Mesenchymal stem cell (in vitro differentiated cells and primary cell): ENCODE measurements at regions not wholly inside any gene's neighbourhood (a gene's known extent, or its start where the extent isn't known, plus 50 kb on each side); places are given as distances from the start of the nearest gene placed in this dataset.
"Not testable (repeated sequence)": the region's sequence is repeated elsewhere in the genome, so short reads cannot be mapped to it uniquely, and the experiment has no call there.

ENCODE experiments used
- DNase-seq: peaks from one replicate; pipeline ENCODE4 v3.0.0-alpha.2; 2013
- H2AFZ ChIP-seq: one replicate; pipeline ENCODE4 v1.6.1; 2013; ENCODE audit warnings: low read depth, mild to moderate bottlenecking, control low read depth, inconsistent platforms, low read length, moderate library complexity
- H2AK5ac ChIP-seq: 2 replicates; pipeline ENCODE4 v1.6.1; 2013; ENCODE audit warnings: low read length, moderate library complexity, mild to moderate bottlenecking, inconsistent platforms; ENCODE audit not compliant: severe bottlenecking
- H2BK120ac ChIP-seq: one replicate; pipeline ENCODE4 v1.6.1; 2013; ENCODE audit warnings: low read depth, mild to moderate bottlenecking, inconsistent platforms, low read length, moderate library complexity
- H2BK12ac ChIP-seq, 2 experiments: one replicate each; pipeline ENCODE4 v1.6.1; 2013; ENCODE audit warnings: inconsistent platforms in 2 of 2, low read length in 2 of 2, mild to moderate bottlenecking in 2 of 2, moderate library complexity in 2 of 2, control low read depth in 1 of 2
- H2BK15ac ChIP-seq: one replicate; pipeline ENCODE4 v1.6.1; 2013; ENCODE audit warnings: mild to moderate bottlenecking, low read depth, inconsistent platforms; ENCODE audit not compliant: poor library complexity, severe bottlenecking
- H2BK5ac ChIP-seq: 2 replicates; pipeline ENCODE4 v1.6.1; 2013; ENCODE audit warnings: low read depth, mild to moderate bottlenecking, low read length, control low read depth, inconsistent platforms; ENCODE audit not compliant: poor library complexity, severe bottlenecking
- H3K14ac ChIP-seq, 2 experiments: one replicate each; pipeline ENCODE4 v1.6.1; 2013; ENCODE audit warnings: inconsistent platforms in 2 of 2, low read length in 2 of 2, control low read depth in 1 of 2, mild to moderate bottlenecking in 1 of 2, moderate library complexity in 1 of 2
- H3K18ac ChIP-seq, 2 experiments: one replicate each; pipeline ENCODE4 v1.6.1; 2013; ENCODE audit warnings: inconsistent platforms in 2 of 2, low read length in 2 of 2, control low read depth in 1 of 2, low read depth in 1 of 2, mild to moderate bottlenecking in 1 of 2
- H3K23ac ChIP-seq, 2 experiments: one replicate each; pipeline ENCODE4 v1.6.1; 2013; ENCODE audit warnings: inconsistent platforms in 2 of 2, low read length in 2 of 2, mild to moderate bottlenecking in 2 of 2, moderate library complexity in 2 of 2, control low read depth in 1 of 2
- H3K27ac ChIP-seq: 2 replicates; pipeline ENCODE4 v1.5.1; 2013; ENCODE audit warnings: mild to moderate bottlenecking, moderate library complexity, low read length, control low read depth, inconsistent platforms; ENCODE audit not compliant: poor library complexity, severe bottlenecking
- H3K27me3 ChIP-seq, 2 experiments: 2 replicates each; pipeline versions ENCODE4 v1.6.1 to v1.7.0; 2013; ENCODE audit warnings: low read length in 2 of 2, mild to moderate bottlenecking in 2 of 2, moderate library complexity in 2 of 2, control low read depth in 1 of 2, inconsistent platforms in 1 of 2; ENCODE audit not compliant: control insufficient read depth in 1 of 2, insufficient read depth in 1 of 2
- H3K36me3 ChIP-seq, 2 experiments: 2 replicates each; pipeline versions ENCODE4 v1.6.1 to v1.7.0; 2013; ENCODE audit warnings: low read length in 2 of 2, control low read depth in 1 of 2, inconsistent platforms in 1 of 2, low read depth in 1 of 2, mild to moderate bottlenecking in 1 of 2; ENCODE audit not compliant: insufficient read depth in 2 of 2, control insufficient read depth in 1 of 2
- H3K4ac ChIP-seq, 2 experiments: one replicate each; pipeline ENCODE4 v1.6.1; 2013; ENCODE audit warnings: inconsistent platforms in 2 of 2, low read length in 2 of 2, mild to moderate bottlenecking in 2 of 2, moderate library complexity in 2 of 2, control low read depth in 1 of 2, low read depth in 1 of 2
- H3K4me1 ChIP-seq: 2 replicates; pipeline ENCODE4 v1.6.1; 2013; ENCODE audit warnings: low read depth, low read length, control low read depth; ENCODE audit not compliant: control insufficient read depth, insufficient read depth
- H3K4me2 ChIP-seq: 2 replicates; pipeline ENCODE4 v1.6.1; 2013; ENCODE audit warnings: low read length, mild to moderate bottlenecking, inconsistent platforms; ENCODE audit not compliant: poor library complexity, severe bottlenecking
- H3K4me3 ChIP-seq, 2 experiments: 2 replicates each; pipeline versions ENCODE4 v1.5.1 to v1.7.0; 2013; ENCODE audit warnings: low read length in 2 of 2, mild to moderate bottlenecking in 2 of 2, control low read depth in 1 of 2, low read depth in 1 of 2; ENCODE audit not compliant: insufficient read depth in 1 of 2
- H3K79me1 ChIP-seq: replicated peaks from 2 replicates; pipeline ENCODE4 v1.6.1; 2013; ENCODE audit warnings: mild to moderate bottlenecking, control low read depth, low read length, inconsistent platforms; ENCODE audit not compliant: poor library complexity, severe bottlenecking
- H3K9ac ChIP-seq: 2 replicates; pipeline ENCODE4 v1.7.0; 2013; ENCODE audit warnings: mild to moderate bottlenecking, low read length, moderate library complexity
- H3K9me3 ChIP-seq: 2 replicates; pipeline ENCODE4 v1.7.0; 2013; ENCODE audit warnings: mild to moderate bottlenecking, low read length; ENCODE audit not compliant: control insufficient read depth
- H4K8ac ChIP-seq: one replicate; pipeline ENCODE4 v1.6.1; 2013; ENCODE audit warnings: inconsistent platforms, mild to moderate bottlenecking, low read length, moderate library complexity
- H4K91ac ChIP-seq: one replicate; pipeline ENCODE4 v1.6.1; 2013; ENCODE audit warnings: mild to moderate bottlenecking, low read length, inconsistent platforms
- WGBS: methylation state at CpG from one replicate; pipeline ENCODE4 v1.1.7; 2013; ENCODE audit warnings: mixed read lengths; 5-methylcytosine and 5-hydroxymethylcytosine counted together

- peaks cover 0 to 47% of the 10 kb centered on the region in 2 experiments for H3K27me3 ChIP-seq
- H3K4me3 ChIP-seq, H4K91ac ChIP-seq, H3K14ac ChIP-seq, H3K27ac ChIP-seq, H3K23ac ChIP-seq, H3K36me3 ChIP-seq, H3K4me2 ChIP-seq, H4K8ac ChIP-seq, H3K4me1 ChIP-seq, H2BK5ac ChIP-seq, H3K9ac ChIP-seq, H3K79me1 ChIP-seq, H2BK12ac ChIP-seq, DNase-seq, H2AFZ ChIP-seq, H2BK120ac ChIP-seq, H3K18ac ChIP-seq, H3K4ac ChIP-seq, H2AK5ac ChIP-seq, H2BK15ac ChIP-seq, H3K9me3 ChIP-seq: not testable (repeated sequence)
- WGBS: 54% methylated on average over 2 of the region's 3 CpGs
Observed at GRCh38 chr17:33723736-33724135, 430.6 kb upstream of the ASIC2 start.

- no peak overlapping the region for H2BK15ac ChIP-seq
- no peak overlapping the region for H2AK5ac ChIP-seq
- no peak overlapping the region for H4K91ac ChIP-seq
- H3K79me1 ChIP-seq: no peaks in the 10 kb centered on the region
- 29% methylated on average over 11 of the region's 11 CpGs for WGBS
- H4K8ac ChIP-seq: no peak overlapping the region
- no peaks in the 10 kb centered on the region for H3K36me3 ChIP-seq
- no peak overlapping the region for H3K4ac ChIP-seq
- H3K4me1 ChIP-seq: no peaks in the 10 kb centered on the region
- no peak overlapping the region for H3K27ac ChIP-seq
- no peak overlapping the region for H2AFZ ChIP-seq
- no peak overlapping the region for H3K4me3 ChIP-seq
- H2BK120ac ChIP-seq: no peak overlapping the region
- no peak overlapping the region for H2BK5ac ChIP-seq
- no peak overlapping the region for H3K9ac ChIP-seq
- no peak overlapping the region for H3K23ac ChIP-seq
- DNase-seq: peak; percentile 12
- no peaks in the 10 kb centered on the region for H3K9me3 ChIP-seq
- H2BK12ac ChIP-seq: no peak overlapping the region
- H3K18ac ChIP-seq: no peak overlapping the region
- H3K14ac ChIP-seq: no peak overlapping the region
- H3K4me2 ChIP-seq: no peak overlapping the region
- peaks cover 0 to 45% of the 10 kb centered on the region in 2 experiments for H3K27me3 ChIP-seq
Observed at GRCh38 chr17:33725675-33726271, 432.7 kb upstream of the ASIC2 start.

GRCh38 chr17:33730131-33730530 is 437.0 kb upstream of the ASIC2 start:
- H3K14ac ChIP-seq: no peak overlapping the region
- no peaks in the 10 kb centered on the region for H3K36me3 ChIP-seq
- no peak overlapping the region for H2BK12ac ChIP-seq
- no peak overlapping the region for H4K8ac ChIP-seq
- WGBS: 20% methylated on average over 2 of the region's 2 CpGs
- H3K9ac ChIP-seq: no peak overlapping the region
- H3K9me3 ChIP-seq: no peaks in the 10 kb centered on the region
- H4K91ac ChIP-seq: no peak overlapping the region
- H3K4me2 ChIP-seq: no peak overlapping the region
- H2AFZ ChIP-seq: no peak overlapping the region
- H3K23ac ChIP-seq: no peak overlapping the region
- no peaks in the 10 kb centered on the region for H3K79me1 ChIP-seq
- no peak overlapping the region for H3K4me3 ChIP-seq
- no peak overlapping the region for H2AK5ac ChIP-seq
- H3K27ac ChIP-seq: no peak overlapping the region
- no peak for DNase-seq
- H3K18ac ChIP-seq: no peak overlapping the region
- H3K4ac ChIP-seq: no peak overlapping the region
- peaks cover 0 to 28% of the 10 kb centered on the region in 2 experiments for H3K27me3 ChIP-seq
- no peak overlapping the region for H2BK120ac ChIP-seq
- H2BK5ac ChIP-seq: no peak overlapping the region
- no peak overlapping the region for H2BK15ac ChIP-seq
- H3K4me1 ChIP-seq: no peaks in the 10 kb centered on the region

- no peaks in the 10 kb centered on the region for H3K36me3 ChIP-seq
- no peak overlapping the region for H3K4me2 ChIP-seq
- WGBS: 83% methylated on average over 1 of the region's 3 CpGs
- H3K79me1 ChIP-seq: no peaks in the 10 kb centered on the region
- no peak overlapping the region for H3K4me3 ChIP-seq
- no peak overlapping the region for H2BK15ac ChIP-seq
- H3K9ac ChIP-seq: no peak overlapping the region
- H3K27ac ChIP-seq: no peak overlapping the region
- H3K27me3 ChIP-seq: peaks cover 0 to 15% of the 10 kb centered on the region in 2 experiments
- no peak overlapping the region for H2AK5ac ChIP-seq
- no peak overlapping the region for H2BK5ac ChIP-seq
- no peak overlapping the region for H3K4ac ChIP-seq
- no peak overlapping the region for H4K8ac ChIP-seq
- no peak overlapping the region for H2BK12ac ChIP-seq
- no peak for DNase-seq
- H3K18ac ChIP-seq: no peak overlapping the region
- no peak overlapping the region for H3K23ac ChIP-seq
- H2BK120ac ChIP-seq: no peak overlapping the region
- H3K14ac ChIP-seq: no peak overlapping the region
- H3K4me1 ChIP-seq: no peaks in the 10 kb centered on the region
- H2AFZ ChIP-seq: no peak overlapping the region
- H4K91ac ChIP-seq: no peak overlapping the region
- no peaks in the 10 kb centered on the region for H3K9me3 ChIP-seq
Observed at GRCh38 chr17:33732116-33732515, 439.0 kb upstream of the ASIC2 start.
